B cell (primary cell): ENCODE measurements at regions not wholly inside any gene's neighbourhood (a gene's known extent, or its start where the extent isn't known, plus 50 kb on each side); places are given as distances from the start of the nearest gene placed in this dataset.

Experiments used
- ATAC-seq: fragments of 200-7000 bp; cut with Tn5 transposase; one replicate; pipeline ENCODE4 v1.10.0; 2021; ENCODE audit warnings: low read depth, mild to moderate bottlenecking, moderate number of reproducible peaks, moderate library complexity
- CTCF ChIA-PET: fragments of 350-600 bp; sonication (Branson Sonifier 250); formaldehyde crosslinking; loops from one replicate; lab custom pipeline; 2021; ENCODE audit warnings: antibody characterized with exemption, inconsistent platforms; lab: Charles Lee
- POLR2A ChIA-PET: fragments of 350-600 bp; sonication (Branson Sonifier 250); formaldehyde crosslinking; loops from one replicate; lab custom pipeline; 2021; ENCODE audit warnings: antibody characterized with exemption; lab: Charles Lee
- DNase-seq: peaks from one replicate; pipeline ENCODE4 v3.0.0; 2013
- H2AFZ ChIP-seq: 2 replicates; pipeline ENCODE4 v1.6.1; 2012; ENCODE audit warnings: mild to moderate bottlenecking, low read depth, low read length; ENCODE audit not compliant: insufficient read depth, poor library complexity, severe bottlenecking
- H3K27ac ChIP-seq, 2 donors: 1 replicate in 1 of 2; 2 replicates in 1 of 2; pipeline ENCODE4 v1.5.1; 2012 to 2013; ENCODE audit warnings: low read length in 2 of 2, mild to moderate bottlenecking in 2 of 2, moderate library complexity in 1 of 2
- H3K27me3 ChIP-seq, 4 experiments: fragments of 200-600 bp in 1 of 4; sonication (generic) in 1 of 4; replicated peaks in 1 of 4; 1 replicate in 2 of 4; 2 replicates in 2 of 4; pipeline versions ENCODE4 v1.6.1 to v1.7.0; 2013 to 2016; ENCODE audit warnings: low read length in 3 of 4, mild to moderate bottlenecking in 2 of 4, mixed read lengths in 1 of 4, moderate library complexity in 1 of 4; ENCODE audit not compliant: insufficient read depth in 4 of 4, control insufficient read depth in 3 of 4; ENCODE audit errors: control extremely low read depth in 1 of 4
- H3K36me3 ChIP-seq, 2 experiments: replicated peaks in 1 of 2; 1 replicate in 1 of 2; 2 replicates in 1 of 2; pipeline versions ENCODE4 v1.6.1 to v1.7.1; 2013; ENCODE audit warnings: low read length in 1 of 2; ENCODE audit not compliant: insufficient read depth in 2 of 2, control insufficient read depth in 1 of 2; ENCODE audit errors: control extremely low read depth in 1 of 2, extremely low read depth in 1 of 2
- H3K4me1 ChIP-seq, 2 donors: fragments of 200-600 bp in 1 of 2; sonication (generic) in 1 of 2; 1 replicate in 1 of 2; 2 replicates in 1 of 2; pipeline versions ENCODE4 v1.5.1 to v1.6.1; 2013 to 2017; ENCODE audit warnings: low read length in 2 of 2; ENCODE audit not compliant: control insufficient read depth in 2 of 2, insufficient read depth in 2 of 2
- H3K4me2 ChIP-seq: replicated peaks from 2 replicates; pipeline ENCODE3; 2012; ENCODE audit warnings: mild to moderate bottlenecking, low read depth, low read length; ENCODE audit not compliant: poor library complexity, severe bottlenecking
- H3K4me3 ChIP-seq, 5 experiments: fragments of 200-600 bp in 1 of 5; sonication (generic) in 1 of 5; 1 replicate in 3 of 5; 2 replicates in 2 of 5; pipeline versions ENCODE4 v1.5.1 to v1.7.0; 2011 to 2016; ENCODE audit warnings: low read length in 4 of 5, mild to moderate bottlenecking in 4 of 5, low read depth in 2 of 5, control low read depth in 1 of 5, moderate library complexity in 1 of 5; ENCODE audit not compliant: insufficient read depth in 1 of 5; ENCODE audit errors: control extremely low read depth in 1 of 5, extremely low read depth in 1 of 5
- H3K79me2 ChIP-seq: fragments of 200-600 bp; sonication (generic); one replicate; pipeline ENCODE4 v1.6.0; 2016; ENCODE audit warnings: low read length; ENCODE audit not compliant: control insufficient read depth, insufficient read depth
- H3K9ac ChIP-seq: fragments of 200-600 bp; sonication (generic); 2 replicates; pipeline ENCODE4 v1.6.1; 2017; ENCODE audit warnings: mild to moderate bottlenecking, low read length, moderate library complexity
- H3K9me3 ChIP-seq, 3 donors: one replicate each; pipeline versions ENCODE4 v1.6.1 to v1.7.1; 2013; ENCODE audit warnings: low read length in 2 of 3; ENCODE audit not compliant: control insufficient read depth in 2 of 3, insufficient read depth in 1 of 3; ENCODE audit errors: control extremely low read depth in 1 of 3
- H4K20me1 ChIP-seq: 2 replicates; pipeline ENCODE4 v1.6.0; 2012; ENCODE audit warnings: mild to moderate bottlenecking, low read length; ENCODE audit not compliant: insufficient read depth, control insufficient read depth, poor library complexity, severe bottlenecking
- H3K27ac Mint-ChIP-seq: one replicate; pipeline ENCODE4 v1.8.0; 2021; ENCODE audit warnings: mixed read lengths
- H3K27me3 Mint-ChIP-seq: one replicate; pipeline ENCODE4 v1.8.0; 2021; ENCODE audit warnings: mixed read lengths
- H3K4me1 Mint-ChIP-seq: one replicate; pipeline ENCODE4 v1.8.0; 2021; ENCODE audit warnings: mixed read lengths
- H3K4me3 Mint-ChIP-seq: one replicate; pipeline ENCODE4 v1.8.0; 2021; ENCODE audit warnings: mixed read lengths
- H3K9me3 Mint-ChIP-seq: one replicate; pipeline ENCODE4 v1.8.0; 2022; ENCODE audit warnings: mixed read lengths; ENCODE audit not compliant: insufficient read depth
- EZH2 ChIP-seq: IDR thresholded peaks from 2 replicates; pipeline ENCODE4 v1.6.1; 2012; ENCODE audit warnings: borderline replicate concordance, low read depth, mild to moderate bottlenecking, moderate library complexity, low read length; ENCODE audit not compliant: insufficient read depth, poor library complexity, severe bottlenecking
- WGBS: methylation state at CpG from one replicate; pipeline ENCODE4 v1.1.5; 2013; ENCODE audit warnings: missing lambda C conversion rate; ENCODE audit not compliant: insufficient coverage; 5-methylcytosine and 5-hydroxymethylcytosine counted together
- intact Hi-C: fragments of 100-400 bp; cut with micrococcal nuclease; formaldehyde crosslinking; loops from one replicate; pipeline ENCODE4 v1.10.0; 2022
- TF ChIP-seq, protein P1 (sequence below): fragments of 200-600 bp; IDR thresholded peaks from one replicate; pipeline ENCODE4 v1.8.0; 2022; ENCODE audit warnings: antibody characterized with exemption, mild to moderate bottlenecking

DNA sequence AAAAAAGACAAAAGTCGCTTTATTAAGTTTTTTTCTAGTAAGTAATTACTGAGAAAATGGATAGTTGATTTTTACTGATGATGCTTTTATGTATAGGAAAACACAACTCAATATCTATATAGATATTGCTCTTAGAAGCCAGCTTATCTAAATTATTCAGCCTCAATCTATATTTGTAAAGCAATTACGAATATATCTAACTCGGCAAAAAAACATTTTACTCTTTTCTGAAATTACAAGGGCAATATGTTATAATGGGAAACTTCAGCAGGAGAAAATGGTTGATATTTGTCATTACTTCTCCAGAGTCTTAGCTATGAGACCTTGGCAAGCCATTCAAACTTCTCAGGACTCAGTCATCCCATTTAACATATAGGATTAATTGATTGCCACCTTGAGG is 228.5 kb downstream of the SLC7A11 start:
- no peaks in the 10 kb centered on the region for H3K9me3 ChIP-seq
- intact Hi-C loops: no loop called here
- no peaks in the 10 kb centered on the region for H3K27me3 ChIP-seq
- no peaks in the 10 kb centered on the region for H4K20me1 ChIP-seq
- CTCF ChIA-PET: no interaction called here
- no peak overlapping the region for H3K4me2 ChIP-seq
- no peak overlapping the region for H3K9ac ChIP-seq
- no peaks in the 10 kb centered on the region for H3K9me3 Mint-ChIP-seq
- no peak overlapping the region for H3K27ac Mint-ChIP-seq
- H3K27ac ChIP-seq: no peak overlapping the region
- WGBS: no CpG with 5 or more reads among the region's 3 CpGs
- POLR2A ChIA-PET: no interaction called here
- H2AFZ ChIP-seq: no peak overlapping the region
- no peak overlapping the region for H3K4me3 ChIP-seq
- DNase-seq: no peak
- TF ChIP-seq, protein P1, sequence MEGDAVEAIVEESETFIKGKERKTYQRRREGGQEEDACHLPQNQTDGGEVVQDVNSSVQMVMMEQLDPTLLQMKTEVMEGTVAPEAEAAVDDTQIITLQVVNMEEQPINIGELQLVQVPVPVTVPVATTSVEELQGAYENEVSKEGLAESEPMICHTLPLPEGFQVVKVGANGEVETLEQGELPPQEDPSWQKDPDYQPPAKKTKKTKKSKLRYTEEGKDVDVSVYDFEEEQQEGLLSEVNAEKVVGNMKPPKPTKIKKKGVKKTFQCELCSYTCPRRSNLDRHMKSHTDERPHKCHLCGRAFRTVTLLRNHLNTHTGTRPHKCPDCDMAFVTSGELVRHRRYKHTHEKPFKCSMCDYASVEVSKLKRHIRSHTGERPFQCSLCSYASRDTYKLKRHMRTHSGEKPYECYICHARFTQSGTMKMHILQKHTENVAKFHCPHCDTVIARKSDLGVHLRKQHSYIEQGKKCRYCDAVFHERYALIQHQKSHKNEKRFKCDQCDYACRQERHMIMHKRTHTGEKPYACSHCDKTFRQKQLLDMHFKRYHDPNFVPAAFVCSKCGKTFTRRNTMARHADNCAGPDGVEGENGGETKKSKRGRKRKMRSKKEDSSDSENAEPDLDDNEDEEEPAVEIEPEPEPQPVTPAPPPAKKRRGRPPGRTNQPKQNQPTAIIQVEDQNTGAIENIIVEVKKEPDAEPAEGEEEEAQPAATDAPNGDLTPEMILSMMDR: no peak
- no peak for TF ChIP-seq EZH2
- no peaks in the 10 kb centered on the region for H3K4me1 ChIP-seq
- H3K4me3 Mint-ChIP-seq: no peak overlapping the region
- H3K27me3 Mint-ChIP-seq: peaks cover 5% of the 10 kb centered on the region
- no peak for ATAC-seq
- no peaks in the 10 kb centered on the region for H3K79me2 ChIP-seq
- H3K36me3 ChIP-seq: no peaks in the 10 kb centered on the region
- H3K4me1 Mint-ChIP-seq: no peaks in the 10 kb centered on the region

DNA sequence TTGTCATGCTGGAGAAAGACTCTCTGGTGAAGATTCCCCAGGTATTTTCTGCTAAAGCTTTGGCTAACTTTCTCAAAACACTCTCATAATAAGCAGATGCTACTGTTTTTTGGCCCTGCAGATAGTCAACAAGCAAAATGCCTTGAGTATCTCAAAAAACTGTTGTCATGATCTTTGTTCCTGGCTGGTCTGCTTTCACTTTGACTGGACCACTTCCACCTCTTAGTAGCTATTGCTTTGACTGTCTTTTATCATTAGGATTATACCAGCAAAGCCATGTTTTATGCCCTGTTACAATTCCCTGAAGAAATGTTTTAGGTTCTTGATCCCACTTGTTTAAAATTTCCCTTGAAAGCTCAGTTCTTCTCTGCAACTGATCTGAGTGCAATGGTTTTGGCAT is 231.5 kb downstream of the SLC7A11 start:
- Histone ChIP-seq H3K79me2 (no peaks in the 10 kb centered on the region), H3K27ac (no peak overlapping the region), H3K4me1 (no peaks in the 10 kb centered on the region), H3K36me3 (no peaks in the 10 kb centered on the region), H2AFZ (no peak overlapping the region), H4K20me1 (no peaks in the 10 kb centered on the region), H3K27me3 (no peaks in the 10 kb centered on the region), H3K4me2 (no peak overlapping the region), H3K4me3 (no peak overlapping the region), H3K9me3 (no peaks in the 10 kb centered on the region), H3K9ac (no peak overlapping the region)
- ATAC-seq: no peak
- H3K4me1 Mint-ChIP-seq: no peaks in the 10 kb centered on the region
- intact Hi-C loops: no loop called here
- DNase-seq: no peak
- POLR2A ChIA-PET: no interaction called here
- no peaks in the 10 kb centered on the region for H3K27me3 Mint-ChIP-seq
- H3K27ac Mint-ChIP-seq: no peak overlapping the region
- H3K9me3 Mint-ChIP-seq: no peaks in the 10 kb centered on the region
- TF ChIP-seq, protein P1: no peak
- no peak for TF ChIP-seq EZH2
- H3K4me3 Mint-ChIP-seq: no peak overlapping the region
- CTCF ChIA-PET: interaction anchor here (0.6 kb wide), 1 partner anchor 66 kb away, joined by 6 read pairs; no protein-coding TSS in a partner anchor
